Spleen (tissue), 11 donors: ENCODE measurements at regions not wholly inside any gene's neighbourhood (a gene's known extent, or its start where the extent isn't known, plus 50 kb on each side); places are given as distances from the start of the nearest gene placed in this dataset.

Experiments
- DNase-seq: peaks from one replicate; pipeline ENCODE4 v3.0.0-alpha.2; 2020
- H3K27ac ChIP-seq, 8 donors: fragments of 200-600 bp; sonication (generic) in 7 of 8; 1 replicate in 4 of 8; 2 replicates in 4 of 8; pipeline versions ENCODE4 v1.5.0 to v1.8.0; 2016 to 2021; ENCODE audit warnings: inconsistent platforms in 4 of 8, mild to moderate bottlenecking in 4 of 8, moderate library complexity in 1 of 8
- H3K27me3 ChIP-seq, 7 donors: fragments of 200-600 bp; sonication (generic) in 6 of 7; replicated peaks in 1 of 7; 1 replicate in 4 of 7; 2 replicates in 3 of 7; pipeline versions ENCODE4 v1.5.0 to v1.8.0; 2016 to 2021; ENCODE audit warnings: inconsistent platforms in 3 of 7, mild to moderate bottlenecking in 1 of 7
- H3K36me3 ChIP-seq, 6 donors: fragments of 200-600 bp; sonication (generic) in 5 of 6; 1 replicate in 4 of 6; 2 replicates in 2 of 6; pipeline versions ENCODE4 v1.5.0 to v1.8.0; 2016 to 2021; ENCODE audit warnings: inconsistent platforms in 2 of 6
- H3K4me1 ChIP-seq, 6 donors: fragments of 200-600 bp; sonication (generic) in 5 of 6; 1 replicate in 3 of 6; 2 replicates in 3 of 6; pipeline versions ENCODE4 v1.5.0 to v1.8.0; 2016 to 2021; ENCODE audit warnings: inconsistent platforms in 3 of 6
- H3K4me3 ChIP-seq, 8 donors: fragments of 200-600 bp; sonication (generic) in 7 of 8; 1 replicate in 4 of 8; 2 replicates in 4 of 8; pipeline versions ENCODE4 v1.5.0 to v1.8.0; 2016 to 2021; ENCODE audit warnings: inconsistent platforms in 4 of 8, mild to moderate bottlenecking in 4 of 8, moderate library complexity in 2 of 8
- H3K9me3 ChIP-seq, 8 donors: fragments of 200-600 bp; sonication (generic) in 7 of 8; 1 replicate in 4 of 8; 2 replicates in 4 of 8; pipeline versions ENCODE4 v1.5.0 to v1.8.0; 2016 to 2021; ENCODE audit warnings: inconsistent platforms in 4 of 8
- POLR2A ChIP-seq, 3 donors: fragments of 450-650 bp; IDR thresholded peaks; one replicate each; pipeline ENCODE4 v1.5.1; 2017; ENCODE audit warnings: antibody characterized with exemption in 3 of 3, mild to moderate bottlenecking in 1 of 3
- POLR2AphosphoS5 ChIP-seq, 3 donors: sonication (generic); formaldehyde crosslinking; IDR thresholded peaks; one replicate each; pipeline ENCODE4 v1.5.1; 2017; ENCODE audit warnings: antibody characterized with exemption in 3 of 3
- WGBS, 5 donors: extraction: QIAGEN DNeasy Blood & Tissue Kit in 3 of 5; methylation state at CpG; one replicate each; pipeline versions ENCODE4 v1.1.5 to v1.1.7; 2013 to 2018; 5-methylcytosine and 5-hydroxymethylcytosine counted together
- intact Hi-C: fragments of 100-400 bp; cut with DNase I; formaldehyde crosslinking; loops from one replicate; pipeline ENCODE4 v1.15.0; 2023; ENCODE audit warnings: low total_unique reads
- TF ChIP-seq, protein P1 (sequence below), 11 experiments: fragments of 200-600 bp in 7 of 11; fragments of 450-650 bp in 4 of 11; sonication (generic) in 4 of 11; IDR thresholded peaks in 8 of 11; conservative IDR thresholded peaks in 3 of 11; 1 replicate in 7 of 11; 2 replicates in 4 of 11; pipeline versions ENCODE4 v1.4.0 to v1.8.0; 2016 to 2021; ENCODE audit warnings: antibody characterized with exemption in 11 of 11, inconsistent platforms in 4 of 11, mild to moderate bottlenecking in 1 of 11
- donor health status: healthy with polysubstance abuse.
- donor health status: DM: no; HTN: no; CAD: no; lungs with moderate emphysema.
- donor health status: DM: no; HTN: no; CAD: no.
- donor health status: Bipolar disorder and iron deficiency.
- donor health status: healthy.
- donor health status: DM: no; HTN: no; CAD: no.
- donor health status: DM: yes; HTN: yes; CAD: no.

- DNase-seq: no peak
- 0 to 51% (median 0%) methylated on average over 1 of the region's 1 CpG for WGBS, 5 donors
- Histone ChIP-seq H3K27me3 (no peaks in the 10 kb centered on the region), H3K27ac (no peak overlapping the region), H3K9me3 (no peaks in the 10 kb centered on the region), H3K36me3 (no peaks in the 10 kb centered on the region), H3K4me1 (no peaks in the 10 kb centered on the region), H3K4me3 (no peak overlapping the region)
- TF ChIP-seq, protein P1, sequence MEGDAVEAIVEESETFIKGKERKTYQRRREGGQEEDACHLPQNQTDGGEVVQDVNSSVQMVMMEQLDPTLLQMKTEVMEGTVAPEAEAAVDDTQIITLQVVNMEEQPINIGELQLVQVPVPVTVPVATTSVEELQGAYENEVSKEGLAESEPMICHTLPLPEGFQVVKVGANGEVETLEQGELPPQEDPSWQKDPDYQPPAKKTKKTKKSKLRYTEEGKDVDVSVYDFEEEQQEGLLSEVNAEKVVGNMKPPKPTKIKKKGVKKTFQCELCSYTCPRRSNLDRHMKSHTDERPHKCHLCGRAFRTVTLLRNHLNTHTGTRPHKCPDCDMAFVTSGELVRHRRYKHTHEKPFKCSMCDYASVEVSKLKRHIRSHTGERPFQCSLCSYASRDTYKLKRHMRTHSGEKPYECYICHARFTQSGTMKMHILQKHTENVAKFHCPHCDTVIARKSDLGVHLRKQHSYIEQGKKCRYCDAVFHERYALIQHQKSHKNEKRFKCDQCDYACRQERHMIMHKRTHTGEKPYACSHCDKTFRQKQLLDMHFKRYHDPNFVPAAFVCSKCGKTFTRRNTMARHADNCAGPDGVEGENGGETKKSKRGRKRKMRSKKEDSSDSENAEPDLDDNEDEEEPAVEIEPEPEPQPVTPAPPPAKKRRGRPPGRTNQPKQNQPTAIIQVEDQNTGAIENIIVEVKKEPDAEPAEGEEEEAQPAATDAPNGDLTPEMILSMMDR (IDR thresholded peaks at IDR 0.05 in 8 of 11, conservative IDR thresholded peaks at IDR 0.05 in 3 of 11): no peak
- TF ChIP-seq POLR2AphosphoS5 (IDR thresholded peaks at IDR 0.05): no peak
- no peak for TF ChIP-seq POLR2A (IDR thresholded peaks at IDR 0.05)
- intact Hi-C loops: no loop called here
These were observed 202.2 kb downstream of the TTC6 start for GRCh38 chr14:37797675-37798074.

DNA sequence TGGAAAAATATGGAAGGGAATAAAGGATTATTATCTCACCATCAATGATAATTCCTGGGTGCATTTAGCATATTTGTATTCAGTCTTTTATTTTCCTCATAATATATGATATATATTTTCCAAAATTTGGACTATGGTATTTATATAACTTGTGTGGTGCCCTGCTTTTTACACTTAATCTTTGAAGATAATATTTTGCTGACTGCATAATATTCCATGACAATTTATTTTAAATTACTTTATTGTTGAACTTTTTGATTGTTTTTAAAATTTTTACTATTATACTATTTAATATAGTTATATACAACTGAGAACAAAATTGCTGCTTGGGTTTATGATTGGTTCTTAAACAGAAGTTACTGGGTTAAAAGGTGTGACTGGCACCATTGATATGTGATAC lies 212.3 kb downstream of the TTC6 start:
- Histone ChIP-seq H3K27ac (no peak overlapping the region), H3K4me1 (no peaks in the 10 kb centered on the region), H3K36me3 (no peaks in the 10 kb centered on the region), H3K4me3 (no peak overlapping the region), H3K27me3 (no peaks in the 10 kb centered on the region), H3K9me3 (no peaks in the 10 kb centered on the region)
- TF ChIP-seq, protein P1 (IDR thresholded peaks at IDR 0.05 in 8 of 11, conservative IDR thresholded peaks at IDR 0.05 in 3 of 11): no peak
- TF ChIP-seq POLR2A (IDR thresholded peaks at IDR 0.05) (no peak), POLR2AphosphoS5 (IDR thresholded peaks at IDR 0.05) (no peak)
- DNase-seq: no peak
- intact Hi-C loops: no loop called here

DNA sequence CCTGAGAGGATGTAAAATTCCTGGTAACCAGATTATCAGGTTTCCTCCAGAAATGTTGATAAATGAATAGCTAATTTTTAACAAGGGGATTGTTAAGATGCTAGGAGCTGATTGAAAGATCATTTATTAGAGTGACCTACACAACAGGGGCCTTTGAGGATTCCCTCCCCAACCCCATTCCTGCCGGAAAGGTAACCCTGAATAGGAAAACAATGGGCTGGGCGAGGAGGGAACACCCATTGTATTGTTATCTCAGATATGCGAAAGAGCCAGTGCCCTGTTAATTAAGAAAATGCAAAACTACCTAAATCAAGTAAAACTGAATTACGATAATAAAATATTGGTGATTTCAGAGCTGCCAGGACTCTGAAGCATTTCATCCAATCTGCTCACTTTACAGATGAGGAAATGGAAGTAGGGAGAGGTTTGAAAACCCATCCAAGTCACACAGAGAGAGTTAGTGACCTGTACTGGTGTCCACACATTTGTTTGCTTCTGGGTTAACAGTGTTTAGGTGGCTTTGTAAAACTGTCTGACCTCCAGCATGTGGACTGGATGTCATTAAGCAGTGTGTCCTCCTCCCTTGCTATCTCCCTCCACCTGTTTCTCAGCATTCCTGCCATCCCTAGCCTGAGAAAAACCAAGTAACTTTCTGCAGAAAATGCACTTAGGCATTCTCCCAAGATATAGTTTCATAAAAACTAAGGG lies 214.8 kb downstream of the TTC6 start:
- intact Hi-C loops: no loop called here
- Histone ChIP-seq H3K4me1 (no peaks in the 10 kb centered on the region), H3K4me3 (no peak overlapping the region), H3K9me3 (no peaks in the 10 kb centered on the region), H3K27me3 (no peaks in the 10 kb centered on the region), H3K36me3 (no peaks in the 10 kb centered on the region), H3K27ac (no peak overlapping the region)
- DNase-seq: no peak
- no peak for TF ChIP-seq POLR2A (IDR thresholded peaks at IDR 0.05)
- no peak for TF ChIP-seq POLR2AphosphoS5 (IDR thresholded peaks at IDR 0.05)
- TF ChIP-seq, protein P1 (IDR thresholded peaks at IDR 0.05 in 8 of 11, conservative IDR thresholded peaks at IDR 0.05 in 3 of 11): no peak
- WGBS, 5 donors: 70 to 86% (median 80%) methylated on average over 4 of the region's 4 CpGs

DNA sequence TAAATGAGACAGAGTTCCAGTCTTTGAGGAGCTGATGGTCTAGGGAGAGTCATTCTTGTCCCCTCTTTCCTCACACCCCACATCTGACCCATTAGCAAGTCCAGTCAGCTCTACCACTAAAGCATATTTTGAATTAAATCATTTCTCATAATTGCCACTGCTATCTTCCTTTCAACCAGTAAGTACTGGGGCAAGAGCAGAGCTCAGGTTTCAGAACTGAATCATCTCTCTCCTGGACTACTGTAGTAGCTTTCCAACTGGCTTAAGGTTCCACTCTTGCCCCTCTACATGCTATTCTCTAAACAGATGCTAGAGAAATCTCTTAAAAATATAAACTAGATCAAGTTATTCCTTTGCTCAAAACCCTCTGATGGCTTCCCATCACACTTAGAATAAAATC lies 218.3 kb downstream of the TTC6 start:
- no peak for TF ChIP-seq POLR2A (IDR thresholded peaks at IDR 0.05)
- TF ChIP-seq POLR2AphosphoS5 (IDR thresholded peaks at IDR 0.05): no peak
- TF ChIP-seq, protein P1 (IDR thresholded peaks at IDR 0.05 in 8 of 11, conservative IDR thresholded peaks at IDR 0.05 in 3 of 11): no peak
- DNase-seq: no peak
- Histone ChIP-seq H3K4me1 (no peaks in the 10 kb centered on the region), H3K27me3 (no peaks in the 10 kb centered on the region), H3K36me3 (no peaks in the 10 kb centered on the region), H3K9me3 (no peaks in the 10 kb centered on the region), H3K27ac (no peak overlapping the region), H3K4me3 (no peak overlapping the region)
- intact Hi-C loops: no loop called here
